ENCODE measurements at regions not wholly inside any gene's neighbourhood (a gene's known extent, or its start where the extent isn't known, plus 50 kb on each side); places are given as distances from the start of the nearest gene placed in this dataset.

DNA sequence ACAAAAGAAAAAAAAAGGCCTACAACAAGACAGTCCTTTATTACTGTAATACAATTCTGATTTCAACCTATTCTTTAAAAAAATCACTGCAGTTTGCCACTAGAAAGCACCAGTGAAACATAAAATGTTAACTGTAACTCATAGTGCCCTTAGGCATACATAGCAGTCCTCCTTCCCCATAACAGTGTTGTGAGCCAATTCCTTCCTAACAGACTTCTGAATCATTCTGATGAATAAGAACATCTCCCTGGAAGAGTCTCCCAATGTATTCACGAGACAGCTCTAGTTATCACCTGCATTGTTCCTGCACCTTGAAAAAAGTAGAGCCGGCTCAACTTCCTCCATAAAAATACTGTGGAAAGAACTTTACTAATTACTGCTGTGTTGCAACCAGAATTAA is 213.6 kb upstream of the FSCB start:
- TF ChIP-seq POLR2A (IDR thresholded peaks at IDR 0.05), result no peak
- TF ChIP-seq, protein P1, sequence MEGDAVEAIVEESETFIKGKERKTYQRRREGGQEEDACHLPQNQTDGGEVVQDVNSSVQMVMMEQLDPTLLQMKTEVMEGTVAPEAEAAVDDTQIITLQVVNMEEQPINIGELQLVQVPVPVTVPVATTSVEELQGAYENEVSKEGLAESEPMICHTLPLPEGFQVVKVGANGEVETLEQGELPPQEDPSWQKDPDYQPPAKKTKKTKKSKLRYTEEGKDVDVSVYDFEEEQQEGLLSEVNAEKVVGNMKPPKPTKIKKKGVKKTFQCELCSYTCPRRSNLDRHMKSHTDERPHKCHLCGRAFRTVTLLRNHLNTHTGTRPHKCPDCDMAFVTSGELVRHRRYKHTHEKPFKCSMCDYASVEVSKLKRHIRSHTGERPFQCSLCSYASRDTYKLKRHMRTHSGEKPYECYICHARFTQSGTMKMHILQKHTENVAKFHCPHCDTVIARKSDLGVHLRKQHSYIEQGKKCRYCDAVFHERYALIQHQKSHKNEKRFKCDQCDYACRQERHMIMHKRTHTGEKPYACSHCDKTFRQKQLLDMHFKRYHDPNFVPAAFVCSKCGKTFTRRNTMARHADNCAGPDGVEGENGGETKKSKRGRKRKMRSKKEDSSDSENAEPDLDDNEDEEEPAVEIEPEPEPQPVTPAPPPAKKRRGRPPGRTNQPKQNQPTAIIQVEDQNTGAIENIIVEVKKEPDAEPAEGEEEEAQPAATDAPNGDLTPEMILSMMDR (IDR thresholded peaks at IDR 0.05), result no peak

Measured in transverse colon (tissue), 3 donors.